ENCODE measurements at regions not wholly inside any gene's neighbourhood (a gene's known extent, or its start where the extent isn't known, plus 50 kb on each side); places are given as distances from the start of the nearest gene placed in this dataset.
"Not testable (repeated sequence)": the region's sequence is repeated elsewhere in the genome, so short reads cannot be mapped to it uniquely, and the experiment has no call there.

GRCh38 chr9:89680547-89681467, 76.0 kb downstream of the GADD45G start:
- TF ChIP-seq CTCF (IDR thresholded peaks at IDR 0.05; ENCODE audit: unreplicated experiment), result no peak
- Mint-ChIP-seq H3K4me1 (ENCODE audit: unreplicated experiment) (peaks cover 7% of the 10 kb centered on the region), H3K9me3 (ENCODE audit: unreplicated experiment) (no peaks in the 10 kb centered on the region), H3K27ac (ENCODE audit: unreplicated experiment) (no peak overlapping the region), H3K4me3 (ENCODE audit: unreplicated experiment) (no peak overlapping the region), H3K27me3 (ENCODE audit: unreplicated experiment) (no peaks in the 10 kb centered on the region), H3K36me3 (ENCODE audit: low read depth, unreplicated experiment) (no peaks in the 10 kb centered on the region)
- no peak for DNase-seq (ENCODE audit: low spot score)

GRCh38 chr9:89681468-89681859, 76.7 kb downstream of the GADD45G start:
- not testable (repeated sequence) for H3K4me3 Mint-ChIP-seq (ENCODE audit: unreplicated experiment); H3K9me3 Mint-ChIP-seq (ENCODE audit: unreplicated experiment); DNase-seq (ENCODE audit: low spot score); H3K27me3 Mint-ChIP-seq (ENCODE audit: unreplicated experiment); H3K27ac Mint-ChIP-seq (ENCODE audit: unreplicated experiment); H3K36me3 Mint-ChIP-seq (ENCODE audit: low read depth, unreplicated experiment)
- peaks cover 14% of the 10 kb centered on the region for H3K4me1 Mint-ChIP-seq (ENCODE audit: unreplicated experiment)

- Mint-ChIP-seq H3K4me1 (ENCODE audit: unreplicated experiment) (peaks cover 7% of the 10 kb centered on the region), H3K27me3 (ENCODE audit: unreplicated experiment) (no peaks in the 10 kb centered on the region), H3K27ac (ENCODE audit: unreplicated experiment) (no peak overlapping the region), H3K36me3 (ENCODE audit: low read depth, unreplicated experiment) (no peaks in the 10 kb centered on the region), H3K4me3 (ENCODE audit: unreplicated experiment) (no peak overlapping the region), H3K9me3 (ENCODE audit: unreplicated experiment) (no peaks in the 10 kb centered on the region)
- no peak for DNase-seq (ENCODE audit: low spot score)
- no peak for TF ChIP-seq CTCF (IDR thresholded peaks at IDR 0.05; ENCODE audit: unreplicated experiment)
Measured at GRCh38 chr9:89683626-89684025, 78.8 kb downstream of the GADD45G start.

GRCh38 chr9:89684218-89684617, 79.4 kb downstream of the GADD45G start:
- TF ChIP-seq CTCF (IDR thresholded peaks at IDR 0.05; ENCODE audit: unreplicated experiment), result no peak
- Mint-ChIP-seq H3K27me3 (ENCODE audit: unreplicated experiment) (no peaks in the 10 kb centered on the region), H3K4me3 (ENCODE audit: unreplicated experiment) (no peak overlapping the region), H3K4me1 (ENCODE audit: unreplicated experiment) (peaks cover 7% of the 10 kb centered on the region), H3K9me3 (ENCODE audit: unreplicated experiment) (no peaks in the 10 kb centered on the region), H3K36me3 (ENCODE audit: low read depth, unreplicated experiment) (no peaks in the 10 kb centered on the region), H3K27ac (ENCODE audit: unreplicated experiment) (no peak overlapping the region)
- no peak for DNase-seq (ENCODE audit: low spot score)

GRCh38 chr9:89684912-89685636, 80.3 kb downstream of the GADD45G start:
- no peak for TF ChIP-seq CTCF (IDR thresholded peaks at IDR 0.05; ENCODE audit: unreplicated experiment)
- Mint-ChIP-seq H3K4me3 (ENCODE audit: unreplicated experiment) (no peak overlapping the region), H3K4me1 (ENCODE audit: unreplicated experiment) (peaks cover 7% of the 10 kb centered on the region), H3K27me3 (ENCODE audit: unreplicated experiment) (no peaks in the 10 kb centered on the region), H3K36me3 (ENCODE audit: low read depth, unreplicated experiment) (no peaks in the 10 kb centered on the region), H3K9me3 (ENCODE audit: unreplicated experiment) (no peaks in the 10 kb centered on the region), H3K27ac (ENCODE audit: unreplicated experiment) (no peak overlapping the region)
- DNase-seq (ENCODE audit: low spot score), result no peak

All from endothelial cell (in vitro differentiated cells).